ENCODE measurements at regions not wholly inside any gene's neighbourhood (a gene's known extent, or its start where the extent isn't known, plus 50 kb on each side); places are given as distances from the start of the nearest gene placed in this dataset.

DNA sequence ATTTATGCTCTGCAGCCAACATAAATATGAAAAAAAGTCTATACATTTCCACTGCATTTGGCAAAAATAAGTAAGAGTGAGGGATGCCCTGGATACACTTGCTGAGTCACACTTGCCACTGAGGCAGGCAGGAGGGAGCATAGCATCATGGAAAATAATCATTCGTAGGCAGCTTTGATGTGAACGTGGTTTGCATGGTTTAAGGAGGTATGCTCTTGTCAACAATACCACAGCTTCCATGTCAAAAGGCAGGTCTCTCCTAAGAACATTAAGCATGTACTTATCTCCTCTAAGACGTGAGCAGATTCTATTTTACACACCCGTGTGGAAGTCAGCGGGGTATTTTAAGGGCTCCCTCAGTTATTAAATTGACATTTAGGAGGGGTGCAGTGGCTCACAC lies 89.2 kb upstream of the WDR11 start (continued):
- TF ChIP-seq CHD7 (IDR thresholded peaks at IDR 0.05; ENCODE audit: insufficient replicate concordance, low read length): no peak
- TF ChIP-seq CEBPB (IDR thresholded peaks at IDR 0.05; ENCODE audit: low read depth, low read length): no peak
- TF ChIP-seq HDAC2 (IDR thresholded peaks at IDR 0.05; ENCODE audit: borderline replicate concordance in 1 of 2, low read depth in 2 of 2, low read length in 2 of 2): no peak
- no peak for TF ChIP-seq CHD2 (IDR thresholded peaks at IDR 0.05; ENCODE audit: low read length)
- no peak for TF ChIP-seq CTCF (IDR thresholded peaks at IDR 0.05; ENCODE audit: control extremely low read depth in 1 of 3, insufficient read depth in 1 of 3, low read depth in 1 of 3, low read length in 3 of 3)
- no peak for TF ChIP-seq TCF12 (IDR thresholded peaks at IDR 0.05; ENCODE audit: low read depth, low read length)
- no peak for TF ChIP-seq ZNF274 (IDR thresholded peaks at IDR 0.05; ENCODE audit: borderline replicate concordance, extremely low read depth, low read length)
- no peak for TF ChIP-seq POU5F1 (IDR thresholded peaks at IDR 0.05; ENCODE audit: low read depth, low read length)
- TF ChIP-seq RNF2 (IDR thresholded peaks at IDR 0.05; ENCODE audit: borderline replicate concordance, low read depth, low read length, missing control alignments, poor library complexity, severe bottlenecking): no peak

Data from H1 (cell line).